ENCODE measurements at regions not wholly inside any gene's neighbourhood (a gene's known extent, or its start where the extent isn't known, plus 50 kb on each side); places are given as distances from the start of the nearest gene placed in this dataset.
A peak's percentile ranks its signal among the peaks of the same experiment; 100 is the strongest.

GRCh38 chr1:108082738-108083562 lies 117.2 kb downstream of the SLC25A24 start:
- peak; percentile 18 for DNase-seq

- DNase-seq, result no peak
These were observed 117.0 kb upstream of the VAV3 start for GRCh38 chr1:108082001-108082400.

- no peak for DNase-seq
These were observed 115.5 kb upstream of the VAV3 start for GRCh38 chr1:108080448-108080847.

GRCh38 chr1:108079440-108080025 lies 114.6 kb upstream of the VAV3 start:
- no peak for DNase-seq

- no peak for DNase-seq
These were observed 113.0 kb upstream of the VAV3 start for GRCh38 chr1:108077991-108078390.

- no peak for DNase-seq
These were observed 110.1 kb upstream of the VAV3 start for GRCh38 chr1:108075055-108075454.

GRCh38 chr1:108072776-108073175 lies 107.8 kb upstream of the VAV3 start:
- no peak for DNase-seq

GRCh38 chr1:108072212-108072611 lies 107.2 kb upstream of the VAV3 start:
- no peak for DNase-seq

- no peak for DNase-seq
These were observed 106.6 kb upstream of the VAV3 start for GRCh38 chr1:108071601-108072000.

- no peak for DNase-seq
These were observed 105.7 kb upstream of the VAV3 start for GRCh38 chr1:108070662-108071061.

GRCh38 chr1:108067884-108068540 lies 103.0 kb upstream of the VAV3 start:
- DNase-seq, result peak; percentile 21

- no peak for DNase-seq
These were observed 101.8 kb upstream of the VAV3 start for GRCh38 chr1:108066808-108067207.

- no peak for DNase-seq
These were observed 99.3 kb upstream of the VAV3 start for GRCh38 chr1:108064255-108064654.

GRCh38 chr1:108063703-108064102 lies 98.7 kb upstream of the VAV3 start:
- DNase-seq, result no peak

- DNase-seq, result no peak
These were observed 95.0 kb upstream of the VAV3 start for GRCh38 chr1:108059945-108060344.

GRCh38 chr1:108057541-108057940 lies 92.6 kb upstream of the VAV3 start:
- peak; percentile 54 for DNase-seq

GRCh38 chr1:108056436-108056990 lies 91.5 kb upstream of the VAV3 start:
- DNase-seq, result no peak

- DNase-seq, result peak; percentile 70
These were observed 90.4 kb upstream of the VAV3 start for GRCh38 chr1:108055387-108055786.

GRCh38 chr1:108054396-108054795 lies 89.4 kb upstream of the VAV3 start:
- no peak for DNase-seq

- peak; percentile 74 for DNase-seq
These were observed 88.5 kb upstream of the VAV3 start for GRCh38 chr1:108053270-108054013.

- no peak for DNase-seq
These were observed 86.8 kb upstream of the VAV3 start for GRCh38 chr1:108051631-108052377.

Data from dermis blood vessel endothelial cell (primary cell).